ENCODE measurements at regions not wholly inside any gene's neighbourhood (a gene's known extent, or its start where the extent isn't known, plus 50 kb on each side); places are given as distances from the start of the nearest gene placed in this dataset.
A peak's percentile ranks its signal among the peaks of the same experiment; 100 is the strongest.
"Not testable (repeated sequence)": the region's sequence is repeated elsewhere in the genome, so short reads cannot be mapped to it uniquely, and the experiment has no call there.

GRCh38 chr7:25069900-25070443 lies 55.1 kb downstream of the CYCS start:
- intact Hi-C loops (cut with DNase I), result loop anchor here (5.0 to 10.0 kb wide), 2 partner anchors 85 to 248 kb away; partner anchors contain the start of gene OSBPL3

DNA sequence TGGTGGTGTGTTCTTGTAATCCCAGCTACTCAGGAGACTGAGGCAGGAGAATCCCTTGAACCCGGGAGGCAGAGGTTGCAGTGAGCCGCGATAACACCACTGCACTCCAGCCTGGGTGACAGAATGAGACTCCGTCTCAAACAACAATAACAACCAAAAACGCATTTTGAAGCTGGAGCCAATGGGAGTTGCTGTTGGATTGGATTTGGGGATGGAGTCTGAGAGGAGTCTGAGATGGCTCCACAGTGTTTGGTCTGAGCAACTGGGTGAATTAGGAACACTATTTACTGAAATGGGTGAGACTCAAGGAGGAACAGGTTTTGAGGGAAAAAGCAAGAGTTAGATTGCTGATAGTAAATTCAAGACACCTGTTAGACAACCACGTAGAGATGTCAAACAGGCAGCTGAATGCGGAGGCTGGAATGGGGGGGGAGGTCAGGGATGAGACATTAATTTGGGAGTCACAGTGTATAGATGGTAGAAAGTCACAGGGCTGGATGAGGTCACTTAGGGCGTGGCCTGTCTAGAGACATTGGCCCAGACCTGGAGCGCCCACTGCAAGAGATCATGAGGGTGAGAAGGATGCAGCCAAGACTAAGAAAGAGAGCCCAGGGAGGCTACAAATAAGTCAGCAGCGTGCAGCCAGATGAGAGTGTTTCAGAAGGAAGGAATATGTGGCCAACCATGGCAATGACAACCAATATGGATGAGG lies 56.4 kb downstream of the CYCS start:
- no peak for DNase-seq

More at GRCh38 chr7:25069900-25070443, 55.1 kb downstream of the CYCS start:
- DNase-seq, result peak in 34 of 42 donors; percentile 12 to 84 (median 53)

DNA sequence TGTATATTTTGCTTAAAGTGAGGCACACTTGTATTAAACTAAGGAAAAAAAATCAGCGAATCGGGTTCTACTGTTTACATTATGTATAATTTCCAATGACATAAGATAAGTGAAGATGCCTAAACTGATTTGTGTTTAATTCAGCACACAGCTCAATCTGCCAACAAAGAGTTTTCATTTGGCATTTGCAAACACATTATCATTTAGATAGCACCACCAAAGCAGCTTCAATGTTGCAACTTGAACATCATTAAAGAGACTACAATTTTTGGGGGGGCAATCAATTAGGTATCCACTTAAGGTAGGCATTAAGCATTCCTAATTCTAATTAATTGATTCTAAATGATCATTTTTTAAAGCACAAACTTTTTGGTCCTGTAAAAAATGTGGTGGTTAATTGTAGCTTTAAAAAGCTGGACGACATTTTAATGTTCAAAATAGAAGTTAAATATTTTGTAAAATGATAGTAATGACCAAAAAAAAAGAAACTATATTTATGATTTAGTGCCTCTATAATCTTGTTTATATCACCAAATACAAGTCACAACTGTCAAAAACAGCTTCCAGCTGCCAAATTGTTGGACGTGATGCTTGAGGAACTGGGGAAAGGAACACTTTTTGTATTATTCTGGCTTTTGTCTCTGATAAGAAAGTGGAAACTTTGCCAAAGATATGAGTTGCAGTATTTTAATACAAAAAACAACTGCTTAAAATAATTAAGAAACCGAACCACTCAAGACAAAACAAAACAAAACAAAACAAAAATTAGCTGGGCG lies 57.1 kb downstream of the CYCS start:
- DNase-seq, result no peak
- intact Hi-C loops (cut with DNase I), result loop anchor here (5.0 to 10.0 kb wide), 2 partner anchors 83 to 246 kb away; partner anchors contain the start of gene OSBPL3

More for the DNA sequence above, 56.4 kb downstream of the CYCS start:
- intact Hi-C loops (cut with DNase I), result loop anchor here (5.0 to 10.0 kb wide), 2 partner anchors 84 to 246 kb away; partner anchors contain the start of gene OSBPL3

DNA sequence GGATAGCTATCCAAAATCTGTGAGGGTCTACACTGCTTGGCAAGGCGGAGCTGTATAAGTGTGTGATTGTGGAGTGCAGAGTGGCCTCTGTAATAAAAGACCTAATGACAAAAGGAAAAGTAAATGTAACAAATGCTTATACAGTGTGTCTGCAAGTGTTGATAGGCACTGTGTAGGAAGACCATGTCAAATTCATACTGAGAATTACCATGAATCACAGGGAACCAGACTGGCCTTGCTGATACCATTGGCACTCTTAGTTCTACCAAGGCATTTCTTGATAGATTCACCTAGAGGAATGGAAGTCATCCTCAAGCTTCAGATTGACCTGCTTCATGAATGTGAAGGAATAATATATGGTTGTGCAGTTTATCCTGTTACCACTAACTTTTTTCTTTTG lies 58.8 kb downstream of the CYCS start:
- intact Hi-C loops (cut with DNase I), result loop anchor here (5.0 to 10.0 kb wide), 2 partner anchors 81 to 244 kb away; partner anchors contain the start of gene OSBPL3
- no peak for DNase-seq

DNA sequence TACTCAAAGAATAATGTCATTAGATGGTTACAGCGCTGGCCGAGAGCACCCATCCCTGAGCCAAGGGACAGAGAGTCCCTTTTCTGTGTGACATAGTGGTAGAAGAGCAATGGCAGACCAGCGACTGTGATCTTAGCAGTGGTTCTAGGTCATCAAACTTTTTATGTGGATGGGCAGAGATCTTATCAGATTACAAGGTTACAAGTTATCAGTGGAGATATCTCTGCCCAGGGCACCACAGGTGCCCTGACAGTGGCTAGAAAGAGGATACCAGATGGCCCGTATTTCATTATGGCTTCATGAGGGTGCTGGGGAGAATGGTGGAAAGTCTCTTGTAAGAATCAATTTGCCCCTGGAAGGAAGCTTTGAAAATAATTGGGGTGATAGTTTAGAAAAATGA lies 62.7 kb downstream of the CYCS start:
- no peak for DNase-seq
- intact Hi-C loops (cut with DNase I), result loop anchor here (10.0 kb wide), 1 partner anchor 78 kb away; the partner anchor contains the start of gene OSBPL3

- intact Hi-C loops (cut with DNase I), result loop anchor here (10.0 kb wide), 1 partner anchor 76 kb away; the partner anchor contains the start of gene OSBPL3
- DNase-seq, result no peak
Measured at GRCh38 chr7:25060487-25061055, 64.5 kb downstream of the CYCS start.

DNA sequence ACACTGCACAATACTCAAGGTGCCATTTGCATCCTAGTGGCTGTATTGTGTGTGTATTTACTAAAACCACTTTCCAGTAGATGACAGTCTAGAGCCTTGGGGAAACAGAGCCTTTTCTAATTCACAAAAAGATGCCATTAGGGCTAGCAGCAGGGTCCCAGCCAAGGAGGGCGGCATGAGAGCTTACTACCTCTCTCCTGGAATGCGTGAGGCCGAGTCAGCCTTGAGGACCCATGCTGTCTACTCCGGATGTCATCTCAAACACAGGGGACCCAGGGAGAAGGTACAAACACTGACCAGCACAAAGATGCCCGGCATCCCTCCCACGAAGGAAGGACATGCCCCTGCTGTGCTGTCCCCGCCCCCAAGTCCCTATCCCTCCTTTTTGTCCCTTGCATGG lies 65.5 kb downstream of the CYCS start:
- DNase-seq, result no peak
- intact Hi-C loops (cut with DNase I), result no loop called here

GRCh38 chr7:25056368-25056767 lies 68.7 kb downstream of the CYCS start:
- no peak for DNase-seq
- intact Hi-C loops (cut with DNase I), result no loop called here

DNA sequence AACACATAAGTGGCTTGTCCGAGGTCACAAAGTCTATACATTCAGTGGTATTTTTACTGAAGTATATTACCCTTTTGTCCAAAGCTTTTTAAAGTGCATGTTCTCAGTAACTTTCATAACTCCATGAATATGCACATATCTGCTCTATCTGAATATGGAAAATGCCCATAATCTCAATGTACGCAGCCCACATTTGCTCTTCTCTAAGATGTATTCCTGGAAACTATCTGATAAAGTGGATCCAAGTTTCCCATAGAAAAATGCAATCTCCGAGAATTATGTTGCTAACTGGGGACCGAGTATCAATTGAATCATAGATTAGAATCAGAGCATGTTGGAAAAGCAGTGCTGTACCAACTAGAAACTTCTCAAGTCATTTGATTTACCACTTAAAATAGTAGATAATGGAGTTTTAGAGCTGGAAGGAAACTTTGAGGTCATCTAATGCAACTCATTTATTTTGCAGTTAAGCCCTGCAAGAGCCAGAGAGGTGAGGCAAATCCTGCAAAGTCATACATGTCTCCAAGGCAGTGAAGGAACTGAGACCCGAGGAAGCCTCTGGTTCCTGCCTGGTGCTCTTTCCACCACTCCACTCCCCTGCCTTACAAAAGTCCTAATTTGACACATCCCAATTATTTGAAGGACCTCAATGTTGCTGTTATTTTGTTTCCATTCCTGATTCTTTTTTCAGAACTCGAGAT lies 69.4 kb downstream of the CYCS start:
- DNase-seq, result no peak
- intact Hi-C loops (cut with DNase I), result no loop called here

GRCh38 chr7:25054819-25055519 lies 70.1 kb downstream of the CYCS start:
- intact Hi-C loops (cut with DNase I), result no loop called here
- peak in 1 of 42 donors; percentile 13 for DNase-seq

DNA sequence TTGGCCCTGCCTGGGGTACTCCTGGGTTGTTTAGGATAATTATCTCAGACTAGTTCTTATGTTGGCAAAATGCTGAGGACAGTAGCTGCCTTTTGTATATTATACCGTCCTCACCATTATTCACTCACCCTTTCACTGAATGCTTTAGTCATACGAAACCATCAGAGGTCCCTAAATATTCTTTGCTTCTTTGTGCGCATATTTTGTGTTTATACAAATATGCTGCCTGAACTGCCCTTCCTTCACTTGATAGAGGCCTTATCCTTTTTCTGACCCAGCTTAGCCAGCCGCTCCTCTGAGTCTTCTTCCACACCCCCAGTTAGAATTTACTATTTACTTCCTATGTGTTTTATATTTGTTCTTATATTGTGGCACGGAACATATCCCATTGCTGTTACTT lies 70.2 kb upstream of the OSBPL3 start:
- intact Hi-C loops (cut with DNase I), result no loop called here
- DNase-seq, result no peak

GRCh38 chr7:25048444-25048834 lies 68.5 kb upstream of the OSBPL3 start:
- no peak for DNase-seq
- intact Hi-C loops (cut with DNase I), result no loop called here

DNA sequence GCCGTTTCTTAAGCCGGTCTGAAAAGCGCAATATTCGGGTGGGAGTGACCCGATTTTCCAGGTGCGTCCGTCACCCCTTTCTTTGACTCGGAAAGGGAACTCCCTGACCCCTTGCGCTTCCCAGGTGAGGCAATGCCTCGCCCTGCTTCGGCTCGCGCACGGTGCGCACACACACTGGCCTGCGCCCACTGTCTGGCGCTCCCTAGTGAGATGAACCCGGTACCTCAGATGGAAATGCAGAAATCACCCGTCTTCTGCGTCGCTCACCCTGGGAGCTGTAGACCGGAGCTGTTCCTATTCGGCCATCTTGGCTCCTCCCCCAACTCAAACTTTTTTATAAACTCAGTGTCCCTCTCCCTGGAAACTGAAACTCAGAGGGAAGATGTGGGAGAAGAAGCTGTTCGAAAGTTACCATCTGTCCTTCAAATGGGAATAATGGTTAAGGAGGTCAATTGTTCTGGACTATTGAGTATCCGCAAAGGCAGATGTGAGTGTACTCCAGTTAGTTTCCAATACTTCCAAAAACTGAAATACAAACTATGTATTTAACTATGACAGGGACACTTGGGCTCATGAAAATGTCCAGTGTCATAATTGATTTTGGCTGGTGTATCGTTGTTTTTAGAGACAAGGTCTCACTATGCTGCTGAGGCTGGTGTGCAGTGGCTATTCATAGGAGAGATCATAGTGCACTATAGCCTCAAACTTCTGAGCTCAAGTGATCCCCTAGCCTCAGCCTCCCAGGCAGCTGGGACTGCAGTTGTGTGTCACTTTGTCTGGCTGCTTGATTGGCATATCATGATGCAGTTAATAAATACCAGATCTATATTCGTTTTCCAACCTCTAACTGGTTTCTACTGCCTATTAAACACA lies 67.8 kb upstream of the OSBPL3 start:
- DNase-seq; intact Hi-C loops (cut with DNase I): not testable (repeated sequence)

DNA sequence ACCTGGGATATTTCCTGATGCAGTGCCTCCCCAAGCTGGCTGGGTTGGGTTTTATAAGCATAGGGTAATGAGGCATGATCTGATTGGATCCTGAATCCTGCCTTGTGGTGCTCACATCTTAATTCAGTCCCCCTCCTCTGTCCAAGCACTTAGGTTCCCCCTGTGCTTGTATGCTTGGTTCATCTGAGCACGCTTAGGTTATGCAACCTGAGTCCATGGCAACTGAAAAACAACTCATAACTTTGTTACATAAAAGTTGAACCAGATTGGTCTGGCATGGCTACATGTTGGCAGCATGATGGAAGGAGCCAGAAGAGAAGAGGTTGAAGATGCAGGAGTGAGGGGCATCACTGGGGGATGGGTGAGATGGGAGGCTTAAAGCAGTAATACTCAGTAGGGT lies 57.3 kb upstream of the OSBPL3 start:
- intact Hi-C loops (cut with DNase I), result no loop called here
- no peak for DNase-seq

DNA sequence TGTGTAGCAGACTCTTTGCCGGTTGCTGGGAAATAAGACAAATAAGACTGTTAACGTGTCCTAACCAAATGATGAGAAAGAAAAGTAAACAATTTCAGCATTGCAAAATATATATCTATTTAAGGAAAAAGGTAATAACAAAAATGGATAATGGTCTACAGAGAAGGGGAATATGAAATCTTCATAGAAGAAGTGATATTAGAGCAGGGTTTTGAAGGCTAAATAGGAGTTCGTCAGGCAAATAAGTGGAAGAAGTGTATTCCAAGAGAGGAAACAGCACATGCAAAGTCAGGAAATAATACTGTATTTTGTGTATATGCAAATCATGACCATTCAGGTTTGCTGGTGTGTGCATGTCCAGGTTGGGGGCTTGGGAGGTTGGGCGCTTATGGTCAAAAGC lies 55.3 kb upstream of the OSBPL3 start:
- no peak for DNase-seq
- intact Hi-C loops (cut with DNase I), result no loop called here

DNA sequence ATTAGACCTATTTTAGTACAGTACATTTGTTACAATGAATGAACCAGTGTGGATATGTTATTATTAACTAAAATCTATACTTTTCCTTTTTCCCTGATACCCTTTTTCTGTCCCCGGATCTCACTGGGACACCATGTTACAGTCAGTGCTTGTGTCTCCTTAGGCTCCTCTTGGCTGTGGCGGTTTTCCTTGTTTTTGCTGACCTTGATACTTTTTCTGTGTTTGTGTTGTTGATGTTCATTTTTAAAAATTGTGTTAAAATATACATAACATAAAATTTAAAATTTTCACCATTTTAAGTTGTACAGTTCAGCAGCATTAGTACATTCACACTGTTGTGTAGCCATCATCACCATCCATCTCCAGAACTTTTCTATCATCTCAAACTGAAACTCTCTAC lies 54.2 kb upstream of the OSBPL3 start:
- intact Hi-C loops (cut with DNase I), result no loop called here
- no peak for DNase-seq

Measured in head of caudate nucleus (tissue), 42 donors.